ENCODE measurements at regions not wholly inside any gene's neighbourhood (a gene's known extent, or its start where the extent isn't known, plus 50 kb on each side); places are given as distances from the start of the nearest gene placed in this dataset.
"Not testable (repeated sequence)": the region's sequence is repeated elsewhere in the genome, so short reads cannot be mapped to it uniquely, and the experiment has no call there.

GRCh38 chr18:59969477-59970028, 69.8 kb downstream of the PMAIP1 start:
- DNase-seq; H3K9ac ChIP-seq (ENCODE audit: insufficient read depth in 1 of 2, low read length in 2 of 2); H3K4me3 ChIP-seq; H3K9me3 ChIP-seq (ENCODE audit: control insufficient read depth in 4 of 4, insufficient read depth in 3 of 4, low read length in 3 of 4); H3K4me1 ChIP-seq (ENCODE audit: control insufficient read depth in 5 of 5, insufficient read depth in 5 of 5, low read length in 5 of 5); H3K36me3 ChIP-seq (ENCODE audit: control insufficient read depth in 4 of 4, insufficient read depth in 4 of 4, low read length in 4 of 4); ATAC-seq (ENCODE audit: insufficient read depth, low FRiP score); H3K27ac ChIP-seq (ENCODE audit: low read depth in 1 of 2, low read length in 1 of 2): not testable (repeated sequence)
- 38 to 69% methylated on average over 30 to 56 of the region's 56 CpGs for WGBS, 2 donors
- peaks cover 0 to 33% (median 13%) of the 10 kb centered on the region in 3 donors for H3K27me3 ChIP-seq (ENCODE audit: control insufficient read depth in 3 of 3, insufficient read depth in 3 of 3, low read length in 2 of 3)

- Histone ChIP-seq H3K27ac (ENCODE audit: low read depth in 1 of 2, low read length in 1 of 2) (no peak overlapping the region), H3K4me1 (ENCODE audit: control insufficient read depth in 5 of 5, insufficient read depth in 5 of 5, low read length in 5 of 5) (no peaks in the 10 kb centered on the region), H3K4me3 (no peak overlapping the region), H3K27me3 (ENCODE audit: control insufficient read depth in 3 of 3, insufficient read depth in 3 of 3, low read length in 2 of 3) (peaks cover 0 to 33% (median 13%) of the 10 kb centered on the region in 3 donors), H3K36me3 (ENCODE audit: control insufficient read depth in 4 of 4, insufficient read depth in 4 of 4, low read length in 4 of 4) (no peaks in the 10 kb centered on the region), H3K9ac (ENCODE audit: insufficient read depth in 1 of 2, low read length in 2 of 2) (no peak overlapping the region), H3K9me3 (ENCODE audit: control insufficient read depth in 4 of 4, insufficient read depth in 3 of 4, low read length in 3 of 4) (peaks cover 0 to 1% (median 0%) of the 10 kb centered on the region in 4 donors)
- ATAC-seq (ENCODE audit: insufficient read depth, low FRiP score) = no peak
- no peak for TF ChIP-seq CTCF (IDR thresholded peaks at IDR 0.05; ENCODE audit: control extremely low read depth, extremely low read depth)
- no peak for DNase-seq
- 94 to 95% methylated on average over 2 of the region's 2 CpGs for WGBS, 2 donors
Measured at GRCh38 chr18:59968583-59968982, 68.8 kb downstream of the PMAIP1 start.

GRCh38 chr18:59967878-59968277, 68.1 kb downstream of the PMAIP1 start:
- no peak overlapping the region for H3K9ac ChIP-seq (ENCODE audit: insufficient read depth in 1 of 2, low read length in 2 of 2)
- H3K9me3 ChIP-seq (ENCODE audit: control insufficient read depth in 4 of 4, insufficient read depth in 3 of 4, low read length in 3 of 4) = peaks cover 0 to 1% (median 0%) of the 10 kb centered on the region in 4 donors
- WGBS, 2 donors = 93 to 97% methylated on average over 2 of the region's 2 CpGs
- DNase-seq (no peak), ATAC-seq (ENCODE audit: insufficient read depth, low FRiP score) (no peak)
- peaks cover 0 to 33% (median 13%) of the 10 kb centered on the region in 3 donors for H3K27me3 ChIP-seq (ENCODE audit: control insufficient read depth in 3 of 3, insufficient read depth in 3 of 3, low read length in 2 of 3)
- TF ChIP-seq CTCF (IDR thresholded peaks at IDR 0.05; ENCODE audit: control extremely low read depth, extremely low read depth) = no peak
- H3K4me1 ChIP-seq (ENCODE audit: control insufficient read depth in 5 of 5, insufficient read depth in 5 of 5, low read length in 5 of 5) = no peaks in the 10 kb centered on the region
- no peaks in the 10 kb centered on the region for H3K36me3 ChIP-seq (ENCODE audit: control insufficient read depth in 4 of 4, insufficient read depth in 4 of 4, low read length in 4 of 4)
- no peak overlapping the region for H3K27ac ChIP-seq (ENCODE audit: low read depth in 1 of 2, low read length in 1 of 2)
- no peak overlapping the region for H3K4me3 ChIP-seq

GRCh38 chr18:59966913-59967312, 67.1 kb downstream of the PMAIP1 start:
- TF ChIP-seq CTCF (IDR thresholded peaks at IDR 0.05; ENCODE audit: control extremely low read depth, extremely low read depth) = no peak
- DNase-seq (no peak), ATAC-seq (ENCODE audit: insufficient read depth, low FRiP score) (no peak)
- no peaks in the 10 kb centered on the region for H3K36me3 ChIP-seq (ENCODE audit: control insufficient read depth in 4 of 4, insufficient read depth in 4 of 4, low read length in 4 of 4)
- WGBS, 2 donors = 78 to 86% methylated on average over 2 of the region's 2 CpGs
- H3K9me3 ChIP-seq (ENCODE audit: control insufficient read depth in 4 of 4, insufficient read depth in 3 of 4, low read length in 3 of 4) = peaks cover 0 to 1% (median 0%) of the 10 kb centered on the region in 4 donors
- no peak overlapping the region for H3K27ac ChIP-seq (ENCODE audit: low read depth in 1 of 2, low read length in 1 of 2)
- no peak overlapping the region for H3K9ac ChIP-seq (ENCODE audit: insufficient read depth in 1 of 2, low read length in 2 of 2)
- no peak overlapping the region for H3K4me3 ChIP-seq
- peaks cover 0 to 33% (median 13%) of the 10 kb centered on the region in 3 donors for H3K27me3 ChIP-seq (ENCODE audit: control insufficient read depth in 3 of 3, insufficient read depth in 3 of 3, low read length in 2 of 3)
- H3K4me1 ChIP-seq (ENCODE audit: control insufficient read depth in 5 of 5, insufficient read depth in 5 of 5, low read length in 5 of 5) = no peaks in the 10 kb centered on the region
